CD4-positive, alpha-beta T cell (primary cell): ENCODE measurements at regions not wholly inside any gene's neighbourhood (a gene's known extent, or its start where the extent isn't known, plus 50 kb on each side); places are given as distances from the start of the nearest gene placed in this dataset.

Experiments used
- ATAC-seq: fragments of 200-7000 bp; cut with Tn5 transposase; one replicate; pipeline ENCODE4 v1.10.0; 2022; ENCODE audit warnings: mild to moderate bottlenecking; ENCODE audit not compliant: poor library complexity
- CTCF ChIA-PET: fragments of 350-600 bp; sonication (Branson Sonifier 250); formaldehyde crosslinking; loops from one replicate; lab custom pipeline; 2021; ENCODE audit warnings: antibody characterized with exemption, inconsistent platforms; lab: Charles Lee
- POLR2A ChIA-PET: fragments of 350-600 bp; sonication (Branson Sonifier 250); formaldehyde crosslinking; loops from one replicate; lab custom pipeline; 2021; ENCODE audit warnings: antibody characterized with exemption, inconsistent platforms; lab: Charles Lee
- DNase-seq, 14 experiments: peaks; one replicate each; pipeline ENCODE4 v3.0.0-alpha.2; 2013 to 2020; ENCODE audit warnings: mixed read lengths in 2 of 14
- H3K27ac ChIP-seq, 2 donors: one replicate each; pipeline versions ENCODE4 v1.5.1 to v1.7.0; 2013; ENCODE audit warnings: low read length in 2 of 2, low read depth in 1 of 2, mild to moderate bottlenecking in 1 of 2
- H3K27me3 ChIP-seq, 2 experiments: 1 replicate in 1 of 2; 2 replicates in 1 of 2; pipeline versions ENCODE4 v1.6.1 to v1.7.0; 2013; ENCODE audit warnings: low read length in 2 of 2, control low read depth in 1 of 2, mild to moderate bottlenecking in 1 of 2, moderate library complexity in 1 of 2; ENCODE audit not compliant: insufficient read depth in 2 of 2, control insufficient read depth in 1 of 2
- H3K36me3 ChIP-seq: one replicate; pipeline ENCODE4 v1.6.1; 2013; ENCODE audit warnings: low read length, control low read depth; ENCODE audit not compliant: insufficient read depth
- H3K4me1 ChIP-seq: one replicate; pipeline ENCODE4 v1.6.1; 2013; ENCODE audit warnings: low read length, control low read depth; ENCODE audit not compliant: insufficient read depth
- H3K4me3 ChIP-seq: one replicate; pipeline ENCODE4 v1.5.1; 2013; ENCODE audit warnings: mild to moderate bottlenecking, low read length, moderate library complexity
- H3K9me3 ChIP-seq, 2 experiments: 1 replicate in 1 of 2; 2 replicates in 1 of 2; pipeline versions ENCODE4 v1.6.1 to v1.7.0; 2013; ENCODE audit warnings: low read length in 2 of 2, mild to moderate bottlenecking in 2 of 2, control low read depth in 1 of 2, moderate library complexity in 1 of 2; ENCODE audit not compliant: control insufficient read depth in 1 of 2, insufficient read depth in 1 of 2
- H3K27ac Mint-ChIP-seq: one replicate; pipeline ENCODE4 v1.8.0; 2020; ENCODE audit warnings: mixed read lengths
- H3K27me3 Mint-ChIP-seq: one replicate; pipeline ENCODE4 v1.8.0; 2021; ENCODE audit warnings: mixed read lengths
- H3K36me3 Mint-ChIP-seq: one replicate; pipeline ENCODE4 v1.8.0; 2021; ENCODE audit warnings: low read depth, mixed read lengths
- H3K4me1 Mint-ChIP-seq: one replicate; pipeline ENCODE4 v1.8.0; 2021; ENCODE audit warnings: low read depth, mixed read lengths
- H3K4me3 Mint-ChIP-seq: one replicate; pipeline ENCODE4 v1.8.0; 2020; ENCODE audit warnings: mild to moderate bottlenecking, mixed read lengths
- H3K9me3 Mint-ChIP-seq: one replicate; pipeline ENCODE4 v1.8.0; 2020; ENCODE audit warnings: mixed read lengths
- CTCF ChIP-seq: fragments of 200-600 bp; IDR thresholded peaks from one replicate; pipeline ENCODE4 v1.8.0; 2022; ENCODE audit warnings: antibody characterized with exemption, mild to moderate bottlenecking
- intact Hi-C, 2 experiments: fragments of 100-400 bp; cut with DNase I in 1 of 2; cut with micrococcal nuclease in 1 of 2; formaldehyde crosslinking; loops; one replicate each; pipeline versions ENCODE4 v1.15.1 to v1.9.0; 2023 to 2025; cut with DNase I, micrococcal nuclease

GRCh38 chr3:64375737-64376136 lies 150.5 kb upstream of the PRICKLE2 start:
- H3K9me3 Mint-ChIP-seq, result no peaks in the 10 kb centered on the region
- Histone ChIP-seq H3K27ac (no peak overlapping the region), H3K36me3 (no peaks in the 10 kb centered on the region), H3K4me3 (no peak overlapping the region), H3K4me1 (no peaks in the 10 kb centered on the region), H3K27me3 (no peaks in the 10 kb centered on the region), H3K9me3 (peaks cover 0 to 4% of the 10 kb centered on the region in 2 experiments)
- no peaks in the 10 kb centered on the region for H3K4me1 Mint-ChIP-seq
- H3K4me3 Mint-ChIP-seq, result no peak overlapping the region
- H3K27ac Mint-ChIP-seq, result no peak overlapping the region
- no peak for TF ChIP-seq CTCF
- ATAC-seq, result no peak
- no peak for DNase-seq
- intact Hi-C loops, result no loop called here
- POLR2A ChIA-PET, result no interaction called here
- no peaks in the 10 kb centered on the region for H3K27me3 Mint-ChIP-seq
- CTCF ChIA-PET, result no interaction called here
- H3K36me3 Mint-ChIP-seq, result no peaks in the 10 kb centered on the region

GRCh38 chr3:64369390-64369789 lies 144.1 kb upstream of the PRICKLE2 start:
- no peak overlapping the region for H3K27ac Mint-ChIP-seq
- no peak for ATAC-seq
- H3K9me3 ChIP-seq, result no peaks in the 10 kb centered on the region
- no peak overlapping the region for H3K4me3 ChIP-seq
- no peaks in the 10 kb centered on the region for H3K4me1 Mint-ChIP-seq
- ChIA-PET CTCF (interaction anchor here (1.5 kb wide), 1 partner anchor 13 kb away, joined by 3 read pairs; no protein-coding TSS in a partner anchor), POLR2A (no interaction called here)
- H3K9me3 Mint-ChIP-seq, result no peaks in the 10 kb centered on the region
- peaks cover 5% of the 10 kb centered on the region for H3K27me3 Mint-ChIP-seq
- intact Hi-C loops, result no loop called here
- TF ChIP-seq CTCF, result no peak
- H3K36me3 ChIP-seq, result no peaks in the 10 kb centered on the region
- H3K4me3 Mint-ChIP-seq, result no peak overlapping the region
- no peaks in the 10 kb centered on the region for H3K27me3 ChIP-seq
- H3K27ac ChIP-seq, result no peak overlapping the region
- DNase-seq, result no peak
- H3K4me1 ChIP-seq, result no peaks in the 10 kb centered on the region
- no peaks in the 10 kb centered on the region for H3K36me3 Mint-ChIP-seq

GRCh38 chr3:64368257-64369020 lies 143.2 kb upstream of the PRICKLE2 start:
- Histone ChIP-seq H3K27me3 (no peaks in the 10 kb centered on the region), H3K4me3 (no peak overlapping the region), H3K4me1 (no peaks in the 10 kb centered on the region), H3K9me3 (no peaks in the 10 kb centered on the region), H3K27ac (no peak overlapping the region), H3K36me3 (no peaks in the 10 kb centered on the region)
- ATAC-seq, result no peak
- H3K4me3 Mint-ChIP-seq, result no peak overlapping the region
- no peaks in the 10 kb centered on the region for H3K9me3 Mint-ChIP-seq
- TF ChIP-seq CTCF, result no peak
- CTCF ChIA-PET, result interaction anchor here (1.5 kb wide), 1 partner anchor 12 kb away, joined by 3 read pairs; no protein-coding TSS in a partner anchor
- H3K27me3 Mint-ChIP-seq, result peaks cover 5% of the 10 kb centered on the region
- H3K36me3 Mint-ChIP-seq, result no peaks in the 10 kb centered on the region
- POLR2A ChIA-PET, result no interaction called here
- H3K27ac Mint-ChIP-seq, result no peak overlapping the region
- no peaks in the 10 kb centered on the region for H3K4me1 Mint-ChIP-seq
- DNase-seq, result no peak
- intact Hi-C loops, result no loop called here
